GM18867 (cell line): ENCODE measurements at regions not wholly inside any gene's neighbourhood (a gene's known extent, or its start where the extent isn't known, plus 50 kb on each side); places are given as distances from the start of the nearest gene placed in this dataset.

Experiments
- ATAC-seq: cut with Tn5 transposase; IDR thresholded peaks from one replicate; pipeline ENCODE4 v1.9.1; 2021; ENCODE audit warnings: mild to moderate bottlenecking, moderate library complexity; ENCODE audit not compliant: unreplicated experiment

DNA sequence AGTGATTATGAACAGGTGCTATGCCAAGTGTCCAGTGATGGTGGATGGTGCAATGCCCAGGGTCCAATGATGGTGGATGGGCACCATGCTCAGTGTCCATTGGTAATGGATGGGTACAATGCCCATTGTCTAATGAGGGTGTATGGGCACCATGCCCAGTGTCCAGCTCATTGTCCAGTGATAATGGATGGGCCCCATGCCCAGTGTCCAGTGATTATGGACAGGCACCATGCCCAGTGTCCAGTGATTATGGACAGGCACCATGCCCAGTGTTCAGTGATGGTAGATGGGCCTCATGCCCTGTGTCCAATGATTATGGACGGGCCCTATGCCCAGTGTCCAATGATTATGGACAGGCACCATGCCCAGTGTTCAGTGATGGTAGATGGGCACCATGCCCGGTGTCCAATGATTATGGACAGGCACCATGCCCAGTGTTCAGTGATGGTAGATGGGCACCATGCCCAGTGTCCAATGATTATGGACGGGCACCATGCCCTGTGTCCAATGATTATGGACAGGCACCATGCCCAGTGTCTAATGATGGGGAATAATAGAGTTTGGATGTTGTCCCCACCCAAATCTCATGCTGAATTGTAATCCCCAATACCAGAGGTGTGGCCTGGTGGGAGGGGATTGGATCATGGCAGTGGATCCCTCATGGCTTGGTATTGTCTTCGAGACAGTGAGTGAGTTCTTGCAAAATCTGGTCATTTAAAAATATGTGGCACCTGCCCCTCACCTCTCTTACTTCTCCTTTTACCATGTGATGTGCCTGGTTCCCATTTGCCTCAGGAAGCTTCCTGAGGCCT, 87.8 kb downstream of the ANKRD10 start:
- ATAC-seq = no peak
